NCI-H1105 (cell line): ENCODE measurements at regions not wholly inside any gene's neighbourhood (a gene's known extent, or its start where the extent isn't known, plus 50 kb on each side); places are given as distances from the start of the nearest gene placed in this dataset.

Experiments
- DNase-seq: peaks from one replicate; lab custom pipeline; 2025; lab: John Stamatoyannopoulos, UW

GRCh38 chr12:30507576-30507975 is 188.1 kb downstream of the IPO8 start:
- DNase-seq = no peak

- DNase-seq = no peak
Observed at GRCh38 chr12:30506411-30506810, 189.3 kb downstream of the IPO8 start.

- no peak for DNase-seq
Observed at GRCh38 chr12:30501718-30502117, 194.0 kb downstream of the IPO8 start.

GRCh38 chr12:30500532-30500931 is 195.1 kb downstream of the IPO8 start:
- DNase-seq = no peak

- no peak for DNase-seq
Observed at GRCh38 chr12:30485230-30485890, 210.3 kb downstream of the IPO8 start.

- no peak for DNase-seq
Observed at GRCh38 chr12:30484658-30485057, 211.0 kb downstream of the IPO8 start.

GRCh38 chr12:30482650-30483049 is 213.0 kb downstream of the IPO8 start:
- no peak for DNase-seq

- no peak for DNase-seq
Observed at GRCh38 chr12:30473274-30473673, 222.4 kb downstream of the IPO8 start.

GRCh38 chr12:30466093-30466585 is 229.5 kb downstream of the IPO8 start:
- DNase-seq = no peak

- no peak for DNase-seq
Observed at GRCh38 chr12:30463636-30464035, 232.0 kb downstream of the IPO8 start.

GRCh38 chr12:30462249-30462648 is 233.4 kb downstream of the IPO8 start:
- DNase-seq = no peak

- no peak for DNase-seq
Observed at GRCh38 chr12:30461026-30461615, 234.5 kb downstream of the IPO8 start.

- no peak for DNase-seq
Observed at GRCh38 chr12:30458453-30458852, 237.2 kb downstream of the IPO8 start.

- no peak for DNase-seq
Observed at GRCh38 chr12:30457621-30458289, 237.9 kb downstream of the IPO8 start.

- DNase-seq = no peak
Observed at GRCh38 chr12:30450872-30451271, 244.8 kb downstream of the IPO8 start.

GRCh38 chr12:30450226-30450625 is 245.4 kb downstream of the IPO8 start:
- no peak for DNase-seq

GRCh38 chr12:30448038-30448437 is 247.6 kb downstream of the IPO8 start:
- no peak for DNase-seq

GRCh38 chr12:30447061-30447750 is 248.5 kb downstream of the IPO8 start:
- DNase-seq = no peak

- DNase-seq = no peak
Observed at GRCh38 chr12:30442461-30442860, 253.2 kb downstream of the IPO8 start.

- DNase-seq = no peak
Observed at GRCh38 chr12:30440826-30441602, 254.7 kb downstream of the IPO8 start.

GRCh38 chr12:30439201-30439600 is 256.5 kb downstream of the IPO8 start:
- DNase-seq = no peak

- no peak for DNase-seq
Observed at GRCh38 chr12:30438601-30439041, 257.0 kb downstream of the IPO8 start.
